HG03025 (cell line): ENCODE measurements at regions not wholly inside any gene's neighbourhood (a gene's known extent, or its start where the extent isn't known, plus 50 kb on each side); places are given as distances from the start of the nearest gene placed in this dataset.
"Not testable (repeated sequence)": the region's sequence is repeated elsewhere in the genome, so short reads cannot be mapped to it uniquely, and the experiment has no call there.

Experiments used
- ATAC-seq: cut with Tn5 transposase; IDR thresholded peaks from one replicate; pipeline ENCODE4 v1.9.1; 2021; ENCODE audit warnings: mild to moderate bottlenecking, moderate library complexity; ENCODE audit not compliant: unreplicated experiment, low FRiP score

DNA sequence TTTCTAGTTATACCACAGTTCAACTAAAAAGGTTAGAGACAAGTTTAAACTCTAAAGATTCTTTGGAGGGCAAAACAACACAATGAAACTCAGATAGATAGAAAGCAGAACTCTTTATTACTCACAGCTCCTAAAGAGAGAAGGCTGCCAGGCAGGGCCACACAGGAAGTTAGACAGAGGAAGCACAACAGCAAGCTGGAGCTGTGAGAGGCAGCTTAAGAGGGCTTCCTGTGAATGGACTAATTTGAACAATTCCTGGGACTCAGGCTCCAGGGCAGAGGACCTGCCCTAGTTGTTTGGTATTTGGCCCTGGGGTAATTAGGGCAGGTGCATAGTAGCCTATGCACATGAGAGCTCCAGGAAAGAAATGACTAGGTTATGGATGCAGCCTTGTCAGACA is 803.6 kb downstream of the DIAPH3 start:
- peak; percentile 47 for ATAC-seq

- no peak for ATAC-seq
Measured at GRCh38 chr13:59360916-59361315, 802.8 kb downstream of the DIAPH3 start.

- ATAC-seq = no peak
Measured at GRCh38 chr13:59363313-59363712, 800.4 kb downstream of the DIAPH3 start.

GRCh38 chr13:59363947-59364346 is 799.8 kb downstream of the DIAPH3 start:
- no peak for ATAC-seq

- ATAC-seq = no peak
Measured at GRCh38 chr13:59364641-59365085, 799.1 kb downstream of the DIAPH3 start.

DNA sequence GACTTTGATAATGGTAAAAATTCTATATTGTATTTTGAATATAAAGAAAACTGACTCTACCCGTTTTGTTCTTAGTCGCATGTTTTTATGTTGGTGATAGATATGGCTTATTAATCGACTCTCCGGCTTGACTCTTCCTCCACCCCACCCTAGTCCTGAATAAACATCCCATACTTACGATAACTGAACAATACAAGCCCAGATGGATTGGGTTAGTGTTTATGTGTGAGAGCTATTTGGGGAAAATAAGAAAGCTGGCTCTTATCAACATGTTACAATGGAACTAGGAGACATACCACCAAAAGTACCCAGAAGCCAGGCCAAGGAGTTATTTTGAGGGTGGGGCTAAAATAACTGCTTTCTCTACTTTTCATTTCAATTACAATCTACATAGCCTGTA is 796.3 kb downstream of the DIAPH3 start:
- no peak for ATAC-seq

DNA sequence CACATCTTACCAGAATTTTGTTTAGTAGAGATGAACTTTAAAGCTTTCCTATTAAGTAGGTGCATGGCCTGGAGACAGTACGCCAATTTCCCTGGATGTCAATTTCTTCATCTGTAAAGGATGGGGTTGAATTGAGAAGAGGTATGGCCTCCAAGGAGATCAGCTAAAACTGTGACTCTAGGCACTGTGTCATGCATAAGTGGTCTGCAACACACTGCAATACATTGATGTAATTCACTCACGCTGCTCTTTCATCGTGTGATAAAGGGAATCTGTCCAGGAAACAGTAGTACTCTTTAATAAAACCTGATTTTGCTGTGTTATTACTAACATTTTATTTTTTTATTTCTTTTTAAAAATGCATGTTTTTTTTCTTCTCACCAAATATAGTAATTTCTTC is 795.8 kb downstream of the DIAPH3 start:
- no peak for ATAC-seq

GRCh38 chr13:59368693-59369092 is 795.0 kb downstream of the DIAPH3 start:
- no peak for ATAC-seq

GRCh38 chr13:59371229-59371628 is 792.5 kb downstream of the DIAPH3 start:
- ATAC-seq = no peak

GRCh38 chr13:59373341-59373740 is 790.4 kb downstream of the DIAPH3 start:
- ATAC-seq = no peak

- ATAC-seq = no peak
Measured at GRCh38 chr13:59374691-59375090, 789.0 kb downstream of the DIAPH3 start.

GRCh38 chr13:59384154-59384553 is 779.6 kb downstream of the DIAPH3 start:
- no peak for ATAC-seq

DNA sequence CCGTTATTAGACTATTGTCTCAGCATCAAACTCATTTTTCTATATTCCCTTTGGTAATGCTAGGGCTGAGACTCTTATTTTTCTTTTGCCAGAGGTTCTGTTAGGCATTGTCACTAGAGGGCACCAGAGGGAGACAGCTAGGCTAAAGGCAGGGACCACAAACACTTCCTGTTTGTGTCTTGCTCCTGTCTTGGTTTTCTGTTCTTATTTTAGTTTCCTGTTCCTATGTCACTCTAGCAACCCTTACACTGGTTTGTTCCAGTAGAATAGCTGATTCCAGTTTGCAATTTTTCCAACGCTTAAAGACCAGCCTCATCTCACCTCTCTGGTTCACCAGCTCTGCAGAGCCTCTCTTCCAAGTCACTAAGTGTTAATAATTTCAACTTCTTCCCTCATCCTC is 772.0 kb downstream of the DIAPH3 start:
- ATAC-seq = peak; percentile 99

DNA sequence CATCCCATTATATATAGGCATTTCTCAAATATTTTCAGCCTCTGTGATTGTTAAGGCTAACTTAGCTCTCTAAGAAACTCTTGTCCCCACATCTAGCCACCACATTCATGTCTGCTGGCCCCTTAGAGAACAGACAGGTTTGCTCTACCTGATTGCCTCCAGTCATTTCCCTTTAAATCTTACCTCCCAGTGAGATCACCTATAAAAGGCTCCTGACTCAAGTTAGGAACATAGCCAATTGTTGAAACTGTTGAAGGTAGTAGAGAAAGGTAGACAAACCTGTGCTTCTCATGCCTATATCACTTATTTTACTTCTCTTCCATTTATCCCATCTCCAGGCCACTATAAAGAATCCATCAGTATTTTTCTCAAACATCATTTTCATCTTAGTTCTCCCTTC is 771.4 kb downstream of the DIAPH3 start:
- ATAC-seq = no peak

GRCh38 chr13:59394496-59394895 is 769.2 kb downstream of the DIAPH3 start:
- no peak for ATAC-seq

DNA sequence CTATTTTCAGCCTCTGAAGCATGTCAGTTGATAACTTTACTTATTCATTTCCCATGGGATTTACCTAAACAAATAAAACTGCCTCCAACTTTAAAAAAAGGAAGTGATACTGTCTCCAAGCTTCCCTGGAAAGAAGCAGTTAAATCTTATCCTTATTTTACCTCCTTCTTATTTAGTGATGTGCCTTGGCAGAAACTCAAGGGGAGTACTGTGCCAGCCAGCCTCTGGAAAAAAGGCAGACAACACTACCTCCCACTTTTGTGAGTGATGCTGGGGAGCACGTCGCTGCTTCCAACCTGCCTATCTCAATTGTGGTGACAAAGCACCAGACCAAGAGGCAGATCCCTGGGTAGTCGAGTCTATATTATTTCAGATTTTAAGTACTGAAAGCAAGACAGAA is 765.6 kb downstream of the DIAPH3 start:
- ATAC-seq = no peak

DNA sequence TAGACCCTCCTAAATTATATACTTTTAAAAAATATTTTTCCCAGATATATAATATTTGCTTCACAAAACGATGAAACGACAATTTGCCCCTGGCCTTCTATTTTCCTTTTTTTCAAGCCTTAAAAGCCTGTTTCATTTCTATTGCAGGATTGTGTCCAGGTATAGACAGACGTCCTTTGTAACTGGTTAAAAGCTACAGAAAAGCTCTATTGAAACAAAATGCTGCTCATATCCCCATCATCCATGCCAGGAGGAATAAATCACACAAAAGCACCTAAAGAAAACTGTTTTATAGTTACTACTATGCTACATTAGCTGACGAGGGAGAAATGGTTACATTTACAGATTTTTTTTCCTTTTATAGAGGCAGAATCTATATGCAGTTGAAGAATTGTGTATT is 765.1 kb downstream of the DIAPH3 start:
- ATAC-seq = no peak

- ATAC-seq = no peak
Measured at GRCh38 chr13:59399513-59399912, 764.2 kb downstream of the DIAPH3 start.

- no peak for ATAC-seq
Measured at GRCh38 chr13:59404331-59404730, 759.4 kb downstream of the DIAPH3 start.

- ATAC-seq = not testable (repeated sequence)
Measured at GRCh38 chr13:59407251-59407650, 756.5 kb downstream of the DIAPH3 start.

- no peak for ATAC-seq
Measured at GRCh38 chr13:59408738-59409137, 755.0 kb downstream of the DIAPH3 start.

GRCh38 chr13:59409211-59409610 is 754.5 kb downstream of the DIAPH3 start:
- ATAC-seq = no peak

GRCh38 chr13:59409634-59410200 is 754.0 kb downstream of the DIAPH3 start:
- no peak for ATAC-seq
